ENCODE measurements at regions not wholly inside any gene's neighbourhood (a gene's known extent, or its start where the extent isn't known, plus 50 kb on each side); places are given as distances from the start of the nearest gene placed in this dataset.
"Not testable (repeated sequence)": the region's sequence is repeated elsewhere in the genome, so short reads cannot be mapped to it uniquely, and the experiment has no call there.

DNA sequence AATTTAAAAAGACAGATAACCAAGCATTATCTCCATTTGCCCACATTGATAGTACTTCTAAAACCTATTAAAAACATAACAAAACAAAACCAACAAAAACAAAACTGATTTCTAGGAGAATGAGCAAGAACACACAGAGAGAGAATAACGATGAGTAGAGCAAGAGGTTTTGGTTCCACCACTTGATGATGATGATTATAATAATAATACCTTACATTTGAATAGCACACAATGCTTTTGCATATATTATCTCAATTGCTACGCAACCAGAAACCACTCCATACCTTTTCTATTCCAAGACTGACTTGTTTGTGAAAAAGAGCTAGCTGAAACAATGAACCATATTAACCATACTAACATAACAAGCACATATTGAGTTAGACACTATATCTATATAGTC is 1090.9 kb downstream of the SH3BGRL start:
- no peak for DNase-seq (ENCODE audit: low read depth)

- DNase-seq (ENCODE audit: low read depth) = no peak
These were observed 1118.7 kb downstream of the SH3BGRL start for GRCh38 chrX:82320569-82320968.

GRCh38 chrX:82333575-82333974 is 1131.7 kb downstream of the SH3BGRL start:
- DNase-seq (ENCODE audit: low read depth) = no peak

DNA sequence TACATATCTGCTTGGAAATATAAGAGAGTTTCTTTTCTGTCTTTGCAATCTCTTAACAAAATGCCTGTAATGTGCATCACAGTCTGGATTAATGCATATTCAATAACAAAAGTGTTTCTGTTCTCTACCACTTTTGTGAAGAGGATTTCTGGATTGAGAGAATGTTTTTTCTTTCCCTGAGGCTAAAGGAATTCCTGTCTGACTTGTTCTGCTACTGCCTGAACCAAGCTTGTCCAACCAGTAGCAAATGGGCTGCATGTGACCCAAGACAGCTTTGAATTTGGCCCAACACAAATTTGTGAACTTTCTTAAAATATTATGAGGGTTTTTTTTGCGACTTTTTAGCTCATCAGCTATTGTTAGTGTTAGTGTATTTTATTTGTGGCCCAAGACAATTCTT is 1133.9 kb downstream of the SH3BGRL start:
- DNase-seq (ENCODE audit: low read depth) = no peak

- DNase-seq (ENCODE audit: low read depth) = no peak
These were observed 1140.6 kb downstream of the SH3BGRL start for GRCh38 chrX:82342531-82342930.

GRCh38 chrX:82362550-82362949 is 1145.5 kb upstream of the POU3F4 start:
- no peak for DNase-seq (ENCODE audit: low read depth)

GRCh38 chrX:82362990-82363389 is 1145.1 kb upstream of the POU3F4 start:
- DNase-seq (ENCODE audit: low read depth) = no peak

- no peak for DNase-seq (ENCODE audit: low read depth)
These were observed 1137.0 kb upstream of the POU3F4 start for GRCh38 chrX:82370978-82371646.

DNA sequence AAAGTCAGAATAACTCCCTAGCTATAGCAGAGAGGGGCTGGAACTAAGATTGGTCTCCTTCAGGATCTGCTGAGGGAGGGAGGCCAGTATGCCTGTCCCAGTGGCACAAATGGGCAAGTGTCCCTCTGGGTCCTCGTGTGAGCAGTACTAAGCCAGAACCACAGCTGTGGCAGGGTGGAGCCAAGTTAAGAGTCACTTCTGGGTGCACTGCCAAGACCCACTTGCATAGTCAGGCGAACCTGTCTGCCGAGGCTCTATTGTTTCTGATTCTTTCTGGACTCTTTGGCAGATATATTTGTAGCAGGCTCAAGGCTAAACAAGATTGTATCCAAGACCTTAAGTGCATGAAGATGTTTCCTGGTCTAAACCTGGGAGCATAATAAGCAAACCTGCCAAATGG is 1123.7 kb upstream of the POU3F4 start:
- DNase-seq (ENCODE audit: low read depth) = no peak

GRCh38 chrX:82412858-82413257 is 1095.2 kb upstream of the POU3F4 start:
- DNase-seq (ENCODE audit: low read depth) = peak; percentile 14

DNA sequence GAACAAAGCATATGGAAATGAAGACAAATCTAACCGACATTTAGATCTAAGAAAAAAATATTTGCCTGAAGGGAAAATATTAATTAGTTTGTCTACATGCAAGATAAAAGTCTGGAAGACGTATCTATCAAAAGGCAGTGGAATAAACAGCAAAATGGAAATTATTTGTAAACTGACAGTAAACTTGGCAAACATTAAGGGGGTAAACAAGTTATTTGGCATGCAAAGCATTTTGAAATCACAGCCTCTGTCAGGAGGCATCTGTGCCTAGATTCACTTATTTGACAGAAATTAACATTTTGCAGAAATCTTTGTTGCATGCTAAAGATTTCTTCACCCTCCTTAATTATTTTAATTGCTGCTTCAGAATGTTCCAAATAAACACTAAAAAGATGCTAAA is 1065.8 kb upstream of the POU3F4 start:
- DNase-seq (ENCODE audit: low read depth) = no peak

GRCh38 chrX:82451725-82452124 is 1056.4 kb upstream of the POU3F4 start:
- no peak for DNase-seq (ENCODE audit: low read depth)

DNA sequence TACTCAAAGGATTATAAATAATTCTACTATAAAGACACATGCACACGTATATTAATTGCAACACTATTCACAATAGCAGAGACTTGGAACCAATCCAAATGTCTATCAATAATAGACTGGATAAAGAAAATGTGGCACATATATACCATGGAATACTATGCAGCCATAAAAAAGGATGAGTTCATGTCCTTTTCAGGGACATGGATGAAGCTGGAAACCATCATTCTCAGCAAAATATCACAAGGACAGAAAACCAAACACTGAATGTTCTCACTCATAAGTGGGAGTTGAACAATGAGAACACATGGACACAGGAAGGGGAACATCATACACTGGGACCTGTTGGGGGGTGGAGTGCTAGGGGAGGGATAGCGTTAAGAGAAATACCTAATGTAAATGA is 1052.2 kb upstream of the POU3F4 start:
- DNase-seq (ENCODE audit: low read depth) = not testable (repeated sequence)

DNA sequence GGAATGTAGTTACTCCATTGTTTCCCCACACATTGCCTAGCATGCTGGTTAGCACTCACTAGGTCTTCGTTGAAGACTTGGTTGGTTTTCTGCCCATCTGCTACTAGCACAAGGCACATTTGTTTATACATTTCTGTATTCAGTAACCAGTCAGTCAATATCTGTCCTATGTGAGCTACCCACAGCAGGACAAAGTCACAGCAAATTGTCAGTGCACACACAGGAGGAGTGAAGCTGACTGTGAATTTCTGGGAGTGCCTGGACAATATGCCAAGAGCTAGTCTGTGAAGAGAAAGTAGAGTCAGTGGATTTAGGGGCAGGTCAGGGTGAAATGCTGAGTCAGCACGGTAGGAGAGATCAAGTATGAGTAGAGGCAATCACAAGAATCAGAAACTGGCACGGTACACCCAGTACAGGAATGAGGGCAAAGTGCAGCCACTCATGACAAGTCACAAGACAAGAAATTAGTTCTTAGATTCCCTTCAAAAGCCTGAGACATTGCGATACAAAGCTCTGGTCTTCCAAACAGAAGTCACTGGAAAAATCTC is 1049.8 kb upstream of the POU3F4 start:
- DNase-seq (ENCODE audit: low read depth) = no peak

- no peak for DNase-seq (ENCODE audit: low read depth)
These were observed 1041.1 kb upstream of the POU3F4 start for GRCh38 chrX:82466994-82467393.
